IMR-90 (cell line): ENCODE measurements at regions not wholly inside any gene's neighbourhood (a gene's known extent, or its start where the extent isn't known, plus 50 kb on each side); places are given as distances from the start of the nearest gene placed in this dataset.
A peak's percentile ranks its signal among the peaks of the same experiment; 100 is the strongest.

Source experiments
- ATAC-seq: fragments of 200-7000 bp; cut with Tn5 transposase; 2 replicates; pipeline ENCODE4 v1.9.1; 2020; ENCODE audit warnings: low read depth, mild to moderate bottlenecking, moderate library complexity
- BruUV-seq: library from RNA; stranded (reverse); fragments of 400-500 nt; replicated peaks from 2 replicates; lab custom pipeline; 2021; lab: Mats Ljungman, UMichigan
- CTCF ChIA-PET: fragments of 300-600 bp; formaldehyde crosslinking; extraction: SDS; loops from one replicate; lab custom pipeline; 2021; ENCODE audit warnings: antibody characterized with exemption; lab: Yijun Ruan, JAX
- POLR2A ChIA-PET: fragments of 300-600 bp; sonication (Branson Sonifier 250); formaldehyde crosslinking; loops from one replicate; lab custom pipeline; 2022; ENCODE audit warnings: antibody characterized with exemption; ENCODE audit not compliant: unreplicated experiment; lab: Charles Lee
- DNase-seq: peaks from one replicate; pipeline ENCODE4 v3.0.0; 2013
- H2AFZ ChIP-seq: replicated peaks from 2 replicates; pipeline ENCODE3; 2013; ENCODE audit warnings: low read length, mild to moderate bottlenecking; ENCODE audit not compliant: poor library complexity
- H2AK5ac ChIP-seq: 2 replicates; pipeline ENCODE4 v1.6.1; 2013; ENCODE audit warnings: low read depth, low read length, inconsistent platforms
- H2AK9ac ChIP-seq: replicated peaks from 2 replicates; pipeline ENCODE3; 2013; ENCODE audit warnings: mild to moderate bottlenecking, low read depth, low read length, moderate library complexity; ENCODE audit not compliant: poor library complexity
- H2BK120ac ChIP-seq: 2 replicates; pipeline ENCODE4 v1.6.1; 2013; ENCODE audit warnings: low read depth, low read length, inconsistent platforms
- H2BK15ac ChIP-seq: 3 replicates; pipeline ENCODE4 v1.6.1; 2013; ENCODE audit warnings: low read depth, low read length, inconsistent platforms
- H2BK20ac ChIP-seq: 2 replicates; pipeline ENCODE4 v1.6.1; 2013; ENCODE audit warnings: low read depth, mild to moderate bottlenecking, inconsistent platforms, low read length, moderate library complexity
- H2BK5ac ChIP-seq: 2 replicates; pipeline ENCODE4 v1.6.1; 2013; ENCODE audit warnings: mild to moderate bottlenecking, low read depth, low read length, inconsistent platforms; ENCODE audit not compliant: poor library complexity, severe bottlenecking
- H3K14ac ChIP-seq: replicated peaks from 2 replicates; pipeline ENCODE4 v1.6.1; 2013; ENCODE audit warnings: low read depth, low read length, inconsistent platforms
- H3K18ac ChIP-seq: 2 replicates; pipeline ENCODE4 v1.6.1; 2013; ENCODE audit warnings: low read depth, low read length, control low read depth
- H3K23ac ChIP-seq: 2 replicates; pipeline ENCODE4 v1.6.1; 2013; ENCODE audit warnings: low read depth, low read length, inconsistent platforms
- H3K27ac ChIP-seq: 2 replicates; pipeline ENCODE4 v1.5.1; 2013; ENCODE audit warnings: mild to moderate bottlenecking, control low read depth, low read length; ENCODE audit not compliant: insufficient read depth
- H3K27me3 ChIP-seq: 2 replicates; pipeline ENCODE4 v1.6.1; 2013; ENCODE audit warnings: low read length; ENCODE audit not compliant: control insufficient read depth, insufficient read depth
- H3K36me3 ChIP-seq: 2 replicates; pipeline ENCODE4 v1.6.1; 2013; ENCODE audit warnings: low read length, mixed read lengths; ENCODE audit not compliant: control insufficient read depth, insufficient read depth
- H3K4ac ChIP-seq: 2 replicates; pipeline ENCODE4 v1.6.1; 2013; ENCODE audit warnings: low read depth, low read length, inconsistent platforms
- H3K4me1 ChIP-seq: 2 replicates; pipeline ENCODE4 v1.6.1; 2013; ENCODE audit warnings: low read length, mixed read lengths; ENCODE audit not compliant: control insufficient read depth, insufficient read depth
- H3K4me2 ChIP-seq: 2 replicates; pipeline ENCODE4 v1.6.1; 2013; ENCODE audit warnings: low read depth, mild to moderate bottlenecking, control low read depth, low read length, moderate library complexity
- H3K4me3 ChIP-seq: 2 replicates; pipeline ENCODE4 v1.5.1; 2013; ENCODE audit warnings: low read depth, mild to moderate bottlenecking, control low read depth, low read length, moderate library complexity; ENCODE audit not compliant: insufficient read depth
- H3K56ac ChIP-seq: 2 replicates; pipeline ENCODE4 v1.6.1; 2013; ENCODE audit warnings: low read length, inconsistent platforms; ENCODE audit not compliant: insufficient read depth; ENCODE audit errors: extremely low read depth
- H3K79me1 ChIP-seq, 2 experiments: 2 replicates each; pipeline ENCODE4 v1.6.1; 2013; ENCODE audit warnings: low read length in 2 of 2, inconsistent platforms in 1 of 2, low read depth in 1 of 2
- H3K9ac ChIP-seq: 2 replicates; pipeline ENCODE4 v1.6.1; 2013; ENCODE audit warnings: low read depth, low read length, control low read depth
- H3K9me1 ChIP-seq: 2 replicates; pipeline ENCODE4 v1.6.1; 2013; ENCODE audit warnings: low read length, inconsistent platforms; ENCODE audit not compliant: insufficient read depth
- H3K9me3 ChIP-seq: 2 replicates; pipeline ENCODE4 v1.6.1; 2013; ENCODE audit warnings: low read length; ENCODE audit not compliant: control insufficient read depth, insufficient read depth
- H4K20me1 ChIP-seq: 2 replicates; pipeline ENCODE4 v1.6.1; 2013; ENCODE audit warnings: low read length, inconsistent platforms; ENCODE audit not compliant: insufficient read depth
- H4K5ac ChIP-seq: 2 replicates; pipeline ENCODE4 v1.6.1; 2013; ENCODE audit warnings: mild to moderate bottlenecking, low read depth, low read length, control low read depth
- H4K8ac ChIP-seq, 2 experiments: 2 replicates each; pipeline ENCODE4 v1.6.1; 2013; ENCODE audit warnings: low read depth in 2 of 2, low read length in 2 of 2, control low read depth in 1 of 2, inconsistent platforms in 1 of 2
- H4K91ac ChIP-seq: 2 replicates; pipeline ENCODE4 v1.6.1; 2013; ENCODE audit warnings: low read depth, low read length, inconsistent platforms; ENCODE audit not compliant: insufficient read depth
- BHLHE40 ChIP-seq: fragments of 150-350 bp; IDR thresholded peaks from 2 replicates; pipeline ENCODE4 v1.6.1; 2016; ENCODE audit warnings: mild to moderate bottlenecking, low read depth, low read length
- CEBPB ChIP-seq: IDR thresholded peaks from 2 replicates; pipeline ENCODE4 v1.6.1; 2012; ENCODE audit warnings: low read depth, low read length, improper control_type of control experiment
- MAFK ChIP-seq: IDR thresholded peaks from 2 replicates; pipeline ENCODE4 v1.6.1; 2012; ENCODE audit warnings: low read depth, low read length, improper control_type of control experiment
- WGBS, 2 experiments: methylation state at CpG; one replicate each; pipeline versions ENCODE4 v1.1.5 to v1.1.7; 2013; ENCODE audit warnings: missing lambda C conversion rate in 2 of 2; ENCODE audit not compliant: insufficient read length in 1 of 2; ENCODE audit errors: extremely low coverage in 2 of 2; 5-methylcytosine and 5-hydroxymethylcytosine counted together
- dilution Hi-C: fragments of 300-500 bp; cut with HindIII; formaldehyde crosslinking; loops from one replicate; pipeline ENCODE4 v1.14.3; 2018; ENCODE audit warnings: low sequenced_read_pairs; ENCODE audit not compliant: unreplicated experiment
- in situ Hi-C: fragments of 300-500 bp; cut with MboI; formaldehyde crosslinking; loops from 3 replicates; pipeline ENCODE4 v1.14.3; 2019; ENCODE audit warnings: low sequenced_read_pairs, inconsistent platforms, mixed read lengths
- intact Hi-C: fragments of 100-400 bp; cut with micrococcal nuclease; formaldehyde crosslinking; loops from 2 replicates; pipeline ENCODE4 v1.10.0; 2022
- TF ChIP-seq, protein P1 (sequence below): conservative IDR thresholded peaks from 2 replicates; pipeline ENCODE4 v1.5.1; 2012; ENCODE audit warnings: mild to moderate bottlenecking, low read depth, low read length, improper control_type of control experiment

DNA sequence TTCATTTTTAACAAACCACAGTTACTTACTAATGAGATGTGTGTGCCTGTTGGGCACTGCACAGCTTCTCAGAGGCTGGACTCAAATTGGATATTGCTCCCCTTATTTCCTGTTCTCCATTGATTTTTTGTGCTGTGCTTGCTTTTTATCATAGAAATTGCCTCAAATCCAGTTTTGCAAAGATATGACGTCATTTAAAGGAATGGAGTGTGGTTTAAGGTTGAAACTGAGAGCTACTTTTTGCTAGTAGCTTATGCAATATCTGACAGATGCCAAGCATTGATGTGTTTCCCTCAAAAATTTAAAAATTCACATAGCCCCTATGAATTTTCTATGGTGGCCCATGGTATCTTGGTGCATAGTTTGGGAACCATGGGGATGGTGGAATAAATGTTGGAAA lies 67.7 kb upstream of the ROPN1 start:
- H3K18ac ChIP-seq: no peak overlapping the region
- peak; percentile 52 for DNase-seq

More for the DNA sequence above, 67.7 kb upstream of the ROPN1 start:
- no peak overlapping the region for H2BK120ac ChIP-seq
- no peak overlapping the region for H3K23ac ChIP-seq
- no peak overlapping the region for H3K4ac ChIP-seq
- WGBS, 2 experiments: no CpG with 5 or more reads among the region's 1 CpG
- dilution Hi-C loops: no loop called here
- ChIA-PET POLR2A (no interaction called here), CTCF (no interaction called here)
- peaks cover 11% of the 10 kb centered on the region; the same call in 1 of the 2 replicates for H3K4me1 ChIP-seq
- H3K9ac ChIP-seq: no peak overlapping the region
- H2BK15ac ChIP-seq: no peak overlapping the region
- no peak overlapping the region for H3K56ac ChIP-seq
- H3K14ac ChIP-seq: no peak overlapping the region
- H2AK9ac ChIP-seq: no peak overlapping the region
- in situ Hi-C loops: no loop called here
- H3K4me2 ChIP-seq: no peak overlapping the region
- no peak overlapping the region for H3K27ac ChIP-seq
- H4K8ac ChIP-seq: no peak overlapping the region
- no peak overlapping the region for H2AFZ ChIP-seq
- no peaks in the 10 kb centered on the region; the same call in 1 of the 2 replicates for H3K9me1 ChIP-seq
- intact Hi-C loops: no loop called here
- no peak overlapping the region for H2BK5ac ChIP-seq
- H3K36me3 ChIP-seq: no peaks in the 10 kb centered on the region
- TF ChIP-seq MAFK: peak; percentile 63; the same call in 1 of the 2 replicates
- TF ChIP-seq, protein P1, sequence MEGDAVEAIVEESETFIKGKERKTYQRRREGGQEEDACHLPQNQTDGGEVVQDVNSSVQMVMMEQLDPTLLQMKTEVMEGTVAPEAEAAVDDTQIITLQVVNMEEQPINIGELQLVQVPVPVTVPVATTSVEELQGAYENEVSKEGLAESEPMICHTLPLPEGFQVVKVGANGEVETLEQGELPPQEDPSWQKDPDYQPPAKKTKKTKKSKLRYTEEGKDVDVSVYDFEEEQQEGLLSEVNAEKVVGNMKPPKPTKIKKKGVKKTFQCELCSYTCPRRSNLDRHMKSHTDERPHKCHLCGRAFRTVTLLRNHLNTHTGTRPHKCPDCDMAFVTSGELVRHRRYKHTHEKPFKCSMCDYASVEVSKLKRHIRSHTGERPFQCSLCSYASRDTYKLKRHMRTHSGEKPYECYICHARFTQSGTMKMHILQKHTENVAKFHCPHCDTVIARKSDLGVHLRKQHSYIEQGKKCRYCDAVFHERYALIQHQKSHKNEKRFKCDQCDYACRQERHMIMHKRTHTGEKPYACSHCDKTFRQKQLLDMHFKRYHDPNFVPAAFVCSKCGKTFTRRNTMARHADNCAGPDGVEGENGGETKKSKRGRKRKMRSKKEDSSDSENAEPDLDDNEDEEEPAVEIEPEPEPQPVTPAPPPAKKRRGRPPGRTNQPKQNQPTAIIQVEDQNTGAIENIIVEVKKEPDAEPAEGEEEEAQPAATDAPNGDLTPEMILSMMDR: no peak
- TF ChIP-seq BHLHE40: no peak
- TF ChIP-seq CEBPB: peak; percentile 67
- no peak overlapping the region for H2AK5ac ChIP-seq
- no peaks in the 10 kb centered on the region for H3K79me1 ChIP-seq
- ATAC-seq: no peak
- BruUV-seq: no TSS peak
- no peak overlapping the region for H2BK20ac ChIP-seq
- H3K27me3 ChIP-seq: peaks cover 22% of the 10 kb centered on the region
- H3K9me3 ChIP-seq: no peaks in the 10 kb centered on the region
- no peak overlapping the region for H4K91ac ChIP-seq
- no peak overlapping the region for H3K4me3 ChIP-seq
- no peak overlapping the region for H4K5ac ChIP-seq
- 0 out of 2 replicates have a peak, but pooled peaks cover 5% of the 10 kb centered on the region for H4K20me1 ChIP-seq
